Muscle layer of duodenum (tissue), 2 donors: ENCODE measurements at regions not wholly inside any gene's neighbourhood (a gene's known extent, or its start where the extent isn't known, plus 50 kb on each side); places are given as distances from the start of the nearest gene placed in this dataset.
"Not testable (repeated sequence)": the region's sequence is repeated elsewhere in the genome, so short reads cannot be mapped to it uniquely, and the experiment has no call there.

ENCODE experiments used
- H3K27ac ChIP-seq: one replicate; pipeline ENCODE4 v1.7.0; 2013; ENCODE audit warnings: mild to moderate bottlenecking, low read length
- H3K27me3 ChIP-seq: one replicate; pipeline ENCODE4 v1.7.0; 2013; ENCODE audit warnings: low read depth, mild to moderate bottlenecking, control low read depth, low read length
- H3K36me3 ChIP-seq, 2 donors: one replicate each; pipeline ENCODE4 v1.7.0; 2013; ENCODE audit warnings: low read length in 2 of 2, control low read depth in 1 of 2, mild to moderate bottlenecking in 1 of 2; ENCODE audit not compliant: insufficient read depth in 2 of 2, control insufficient read depth in 1 of 2
- H3K4me1 ChIP-seq, 2 donors: one replicate each; pipeline ENCODE4 v1.7.0; 2013; ENCODE audit warnings: low read length in 2 of 2, mild to moderate bottlenecking in 2 of 2, control low read depth in 1 of 2, moderate library complexity in 1 of 2; ENCODE audit not compliant: insufficient read depth in 2 of 2, control insufficient read depth in 1 of 2
- H3K4me3 ChIP-seq, 2 donors: one replicate each; pipeline ENCODE4 v1.7.0; 2013; ENCODE audit warnings: low read length in 2 of 2, low read depth in 1 of 2, mild to moderate bottlenecking in 1 of 2
- H3K9me3 ChIP-seq, 2 donors: one replicate each; pipeline ENCODE4 v1.7.0; 2013; ENCODE audit warnings: low read length in 2 of 2, control low read depth in 1 of 2, mild to moderate bottlenecking in 1 of 2; ENCODE audit not compliant: control insufficient read depth in 1 of 2
- donor health status: healthy.

DNA sequence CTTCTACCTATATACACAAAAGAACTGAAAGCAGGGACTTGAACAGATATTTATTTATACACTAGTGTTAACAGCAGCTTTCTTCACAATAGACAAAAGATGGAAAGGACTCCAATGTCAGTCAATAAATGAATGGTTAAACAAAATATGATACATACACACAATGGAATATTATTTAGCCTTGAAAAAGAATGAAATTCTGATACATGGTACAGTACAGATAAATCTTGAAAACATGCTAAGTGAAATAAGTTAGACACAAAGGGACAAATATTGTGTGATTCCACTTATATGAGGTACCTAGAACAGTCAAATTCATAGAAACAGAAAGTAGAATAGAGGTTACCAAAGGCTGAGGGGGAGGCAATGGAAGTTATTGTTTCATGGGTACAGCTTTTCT is 79.8 kb upstream of the ADTRP start:
- no peak overlapping the region for H3K4me3 ChIP-seq
- H3K9me3 ChIP-seq: no peaks in the 10 kb centered on the region
- peaks cover 0 to 15% of the 10 kb centered on the region in 2 donors for H3K4me1 ChIP-seq
- H3K27ac ChIP-seq: no peak overlapping the region
- no peaks in the 10 kb centered on the region for H3K27me3 ChIP-seq
- H3K36me3 ChIP-seq: no peaks in the 10 kb centered on the region

GRCh38 chr6:11855743-11856142 is 77.1 kb upstream of the ADTRP start:
- peaks cover 0 to 18% of the 10 kb centered on the region in 2 donors for H3K4me1 ChIP-seq
- no peaks in the 10 kb centered on the region for H3K9me3 ChIP-seq
- H3K27ac ChIP-seq: no peak overlapping the region
- no peaks in the 10 kb centered on the region for H3K27me3 ChIP-seq
- no peaks in the 10 kb centered on the region for H3K36me3 ChIP-seq
- no peak overlapping the region for H3K4me3 ChIP-seq

DNA sequence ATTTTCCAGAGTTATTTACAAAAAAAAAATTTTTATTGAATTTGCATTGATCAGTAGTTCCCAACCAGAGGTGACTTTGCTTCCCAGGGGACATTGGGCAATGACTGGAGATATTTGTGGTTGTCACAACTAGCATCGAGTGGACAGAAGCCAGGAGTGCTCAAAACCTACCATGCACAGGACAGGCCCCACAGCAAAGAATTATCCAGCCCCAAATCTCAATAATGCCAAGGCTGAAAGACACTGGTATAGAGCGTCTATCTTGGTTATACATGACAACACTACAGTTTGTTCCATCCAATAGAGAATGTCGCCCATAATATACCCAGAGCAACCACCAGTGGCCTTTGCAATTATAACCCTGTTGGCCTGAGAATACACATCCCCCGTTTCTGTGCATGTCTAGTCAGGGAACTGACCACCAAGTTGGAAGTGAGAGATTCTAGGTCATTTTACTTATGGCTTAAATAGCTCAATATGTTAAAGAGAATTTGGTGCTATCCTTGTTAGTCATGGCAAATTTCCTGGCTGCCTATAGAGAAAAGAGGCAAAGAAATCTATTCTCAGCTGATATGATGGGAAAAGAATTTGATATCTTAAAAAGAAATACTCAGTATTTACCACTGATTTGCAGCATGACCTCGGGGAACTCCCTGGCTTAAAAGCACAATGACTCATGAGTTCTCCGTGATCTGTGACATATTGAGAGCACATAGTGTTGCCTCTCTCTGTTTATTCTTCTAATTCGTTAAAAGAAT is 76.0 kb upstream of the ADTRP start:
- Histone ChIP-seq H3K36me3 (no peaks in the 10 kb centered on the region), H3K27me3 (no peaks in the 10 kb centered on the region), H3K9me3 (no peaks in the 10 kb centered on the region), H3K4me3 (no peak overlapping the region), H3K4me1 (peaks cover 0 to 18% of the 10 kb centered on the region in 2 donors), H3K27ac (no peak overlapping the region)

DNA sequence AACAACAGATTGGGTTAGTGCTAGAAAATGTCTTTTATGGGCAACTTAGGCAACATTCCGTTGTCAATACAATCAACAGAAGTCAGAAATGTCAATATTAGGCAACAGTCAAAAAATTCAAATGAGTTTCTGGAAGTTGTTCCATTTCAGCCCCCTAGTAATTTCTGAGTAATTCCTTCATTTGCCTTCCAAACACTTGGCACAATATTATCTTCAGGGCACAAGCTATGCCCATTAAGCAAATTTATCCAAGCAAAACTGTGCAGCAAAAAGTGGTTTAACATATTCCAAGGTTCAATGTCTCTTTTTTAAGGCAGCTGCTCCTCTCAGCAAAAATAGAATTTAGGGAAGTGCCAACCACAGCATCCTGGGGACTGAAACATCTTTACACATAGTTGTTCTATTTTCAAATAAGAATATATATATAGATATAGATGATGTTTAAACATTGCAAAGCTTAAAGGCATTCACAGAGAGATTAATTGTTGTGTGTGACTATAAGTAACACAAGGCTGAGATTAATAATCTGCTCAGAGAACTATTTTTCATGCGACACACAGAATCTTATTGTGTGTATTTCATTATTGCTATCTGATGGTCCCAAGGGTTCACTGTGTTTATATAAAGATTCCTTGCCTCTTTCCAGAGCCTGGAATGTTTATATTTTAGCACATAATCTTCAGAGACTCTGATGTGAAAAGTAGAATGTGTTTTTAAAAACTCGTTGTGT is 75.2 kb upstream of the ADTRP start:
- Histone ChIP-seq H3K9me3 (no peaks in the 10 kb centered on the region), H3K4me3 (no peak overlapping the region), H3K36me3 (no peaks in the 10 kb centered on the region), H3K27me3 (no peaks in the 10 kb centered on the region), H3K27ac (no peak overlapping the region), H3K4me1 (peaks cover 0 to 18% of the 10 kb centered on the region in 2 donors)

- Histone ChIP-seq H3K36me3 (no peaks in the 10 kb centered on the region), H3K4me3 (no peak overlapping the region), H3K4me1 (peaks cover 0 to 26% of the 10 kb centered on the region in 2 donors), H3K27me3 (no peaks in the 10 kb centered on the region), H3K9me3 (no peaks in the 10 kb centered on the region), H3K27ac (no peak overlapping the region)
These were observed 73.6 kb upstream of the ADTRP start for GRCh38 chr6:11852061-11852651.

DNA sequence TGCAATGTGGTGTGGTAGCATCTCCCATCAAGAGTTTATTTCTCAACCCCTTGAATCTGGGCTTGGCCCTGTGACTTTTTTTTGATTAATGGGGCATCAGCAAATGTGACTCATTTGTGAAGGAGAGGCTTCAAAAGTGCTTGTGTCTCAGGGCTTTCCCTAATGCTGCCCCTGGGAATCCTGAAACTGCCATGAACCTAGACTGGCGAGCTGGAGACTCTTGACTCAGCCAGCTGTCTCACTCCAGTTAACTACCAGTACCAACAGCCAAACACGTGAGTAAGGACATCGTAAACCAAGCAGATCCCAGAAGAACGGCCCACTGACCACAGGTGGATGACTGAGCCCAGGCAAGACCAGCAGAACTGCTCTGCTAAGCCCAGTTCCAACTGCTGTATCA is 72.8 kb upstream of the ADTRP start:
- Histone ChIP-seq H3K27ac (no peak overlapping the region), H3K4me3 (no peak overlapping the region), H3K4me1 (peaks cover 0 to 26% of the 10 kb centered on the region in 2 donors), H3K36me3 (no peaks in the 10 kb centered on the region), H3K27me3 (no peaks in the 10 kb centered on the region), H3K9me3 (no peaks in the 10 kb centered on the region)

- Histone ChIP-seq H3K9me3 (no peaks in the 10 kb centered on the region), H3K4me1 (peaks cover 0 to 18% of the 10 kb centered on the region in 2 donors), H3K36me3 (no peaks in the 10 kb centered on the region), H3K4me3 (no peak overlapping the region), H3K27ac (no peak overlapping the region), H3K27me3 (no peaks in the 10 kb centered on the region)
These were observed 70.5 kb upstream of the ADTRP start for GRCh38 chr6:11848852-11849731.

DNA sequence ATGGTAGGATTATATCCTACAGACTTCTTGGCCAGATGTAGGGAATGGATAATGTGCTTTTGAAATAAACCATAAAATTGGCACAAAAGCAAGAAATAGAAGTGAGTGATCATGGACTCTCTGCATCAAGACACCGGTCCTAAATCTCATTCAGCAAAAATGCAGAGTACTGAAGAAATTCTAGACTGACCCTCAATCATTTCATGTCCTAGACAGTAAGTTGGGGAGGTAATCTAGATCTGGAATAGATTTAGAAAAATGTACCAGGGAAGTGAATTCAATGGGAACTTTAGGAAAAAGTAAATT is 69.7 kb upstream of the ADTRP start:
- Histone ChIP-seq H3K9me3 (no peaks in the 10 kb centered on the region), H3K27me3 (no peaks in the 10 kb centered on the region), H3K4me3 (no peak overlapping the region), H3K4me1 (peaks cover 0 to 11% of the 10 kb centered on the region in 2 donors), H3K36me3 (no peaks in the 10 kb centered on the region), H3K27ac (no peak overlapping the region)

GRCh38 chr6:11847515-11848345 is 69.1 kb upstream of the ADTRP start:
- H3K36me3 ChIP-seq: no peaks in the 10 kb centered on the region
- no peaks in the 10 kb centered on the region for H3K9me3 ChIP-seq
- H3K4me1 ChIP-seq: peaks cover 0 to 8% of the 10 kb centered on the region in 2 donors
- no peak overlapping the region for H3K27ac ChIP-seq
- H3K27me3 ChIP-seq: no peaks in the 10 kb centered on the region
- no peak overlapping the region for H3K4me3 ChIP-seq

- not testable (repeated sequence) for H3K4me3 ChIP-seq, H3K4me1 ChIP-seq, H3K27ac ChIP-seq, H3K27me3 ChIP-seq, H3K9me3 ChIP-seq, H3K36me3 ChIP-seq
These were observed 68.5 kb upstream of the ADTRP start for GRCh38 chr6:11847068-11847467.
